Kidney (tissue), 13 donors: ENCODE measurements at regions not wholly inside any gene's neighbourhood (a gene's known extent, or its start where the extent isn't known, plus 50 kb on each side); places are given as distances from the start of the nearest gene placed in this dataset.

Experiments used
- DNase-seq, 5 donors: peaks; one replicate each; pipeline ENCODE4 v3.0.0-alpha.2; 2013 to 2020
- FAIRE-seq: peaks from 2 replicates; lab custom pipeline; 2012; peaks lifted over from hg19 to GRCh38; lab: Jason Lieb, UNC
- H3K27ac ChIP-seq, 2 donors: one replicate each; pipeline ENCODE4 v1.7.0; 2013; ENCODE audit warnings: low read depth in 2 of 2, low read length in 2 of 2, inconsistent platforms in 1 of 2
- H3K27me3 ChIP-seq: one replicate; pipeline ENCODE4 v1.7.1; 2013; ENCODE audit warnings: low read length, inconsistent platforms; ENCODE audit not compliant: control insufficient read depth, insufficient read depth
- H3K36me3 ChIP-seq, 3 donors: one replicate each; pipeline versions ENCODE4 v1.7.0 to v1.7.1; 2013; ENCODE audit warnings: low read length in 3 of 3, control low read depth in 1 of 3, inconsistent platforms in 1 of 3; ENCODE audit not compliant: insufficient read depth in 3 of 3, control insufficient read depth in 2 of 3
- H3K4me1 ChIP-seq, 3 donors: one replicate each; pipeline versions ENCODE4 v1.7.0 to v1.7.1; 2013; ENCODE audit warnings: low read length in 3 of 3, inconsistent platforms in 1 of 3, low read depth in 1 of 3; ENCODE audit not compliant: control insufficient read depth in 2 of 3, insufficient read depth in 2 of 3
- H3K4me3 ChIP-seq, 3 donors: one replicate each; pipeline versions ENCODE4 v1.7.0 to v1.8.1; 2013; ENCODE audit warnings: low read length in 3 of 3, control low read depth in 1 of 3, inconsistent platforms in 1 of 3
- H3K9ac ChIP-seq, 3 donors: one replicate each; pipeline versions ENCODE4 v1.7.0 to v1.7.1; 2013; ENCODE audit warnings: low read length in 3 of 3, control low read depth in 1 of 3, inconsistent platforms in 1 of 3
- H3K9me3 ChIP-seq, 3 donors: one replicate each; pipeline versions ENCODE4 v1.7.0 to v1.7.1; 2013; ENCODE audit warnings: low read length in 3 of 3, control low read depth in 1 of 3, inconsistent platforms in 1 of 3; ENCODE audit not compliant: control insufficient read depth in 2 of 3, insufficient read depth in 1 of 3
- CTCF ChIP-seq: IDR thresholded peaks from 3 replicates; pipeline ENCODE4 v1.5.1; 2012; ENCODE audit warnings: mild to moderate bottlenecking, moderate library complexity, borderline replicate concordance; ENCODE audit not compliant: insufficient read depth; ENCODE audit errors: extremely low read depth
- intact Hi-C: fragments of 100-400 bp; cut with DNase I; formaldehyde crosslinking; loops from one replicate; pipeline ENCODE4 v1.11.1; 2022
- donor health status: control.
- donor health status: control.
- donor health status: control.
- donor health status: control.
- donor health status: control.
- donor health status: DM: yes; HTN: yes; CAD: no.
- donor health status: Normal renal cell carcinoma (clear cell type).

- intact Hi-C loops, result no loop called here
- DNase-seq (no peak), FAIRE-seq (no peak)
- H3K36me3 ChIP-seq, result no peaks in the 10 kb centered on the region
- no peak overlapping the region for H3K9ac ChIP-seq
- TF ChIP-seq CTCF, result no peak
- no peak overlapping the region for H3K27ac ChIP-seq
- H3K27me3 ChIP-seq, result no peaks in the 10 kb centered on the region
- no peak overlapping the region for H3K4me3 ChIP-seq
- no peaks in the 10 kb centered on the region for H3K4me1 ChIP-seq
- no peaks in the 10 kb centered on the region for H3K9me3 ChIP-seq
These were observed 1713.1 kb upstream of the PCDH20 start for GRCh38 chr13:63128716-63129115.

DNA sequence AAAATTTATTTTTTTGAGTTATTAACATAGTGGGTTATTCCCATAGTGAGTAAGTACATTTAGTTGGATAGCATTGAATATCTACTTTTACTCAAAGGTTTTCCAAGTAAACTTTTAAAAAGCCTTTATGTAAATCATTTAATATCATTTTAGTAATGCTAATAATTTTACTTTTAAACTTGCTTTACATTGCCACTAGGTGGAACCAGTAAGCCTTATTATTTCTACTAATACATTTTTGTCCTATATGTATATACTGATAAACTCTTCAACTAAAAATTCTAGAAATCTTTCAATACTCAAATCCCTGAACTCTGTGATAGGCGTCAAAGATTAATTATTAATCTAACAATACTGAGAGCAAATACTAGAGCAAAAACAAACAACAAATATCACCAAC is 1709.2 kb upstream of the PCDH20 start:
- DNase-seq (peak in 2 of 5 donors; percentile 14 to 27), FAIRE-seq (peak; percentile 68)
- Histone ChIP-seq H3K36me3 (no peaks in the 10 kb centered on the region), H3K4me1 (no peaks in the 10 kb centered on the region), H3K4me3 (no peak overlapping the region), H3K27me3 (no peaks in the 10 kb centered on the region), H3K9me3 (no peaks in the 10 kb centered on the region), H3K27ac (no peak overlapping the region), H3K9ac (no peak overlapping the region)
- TF ChIP-seq CTCF, result no peak
- intact Hi-C loops, result no loop called here

GRCh38 chr13:63120883-63121282 is 1705.2 kb upstream of the PCDH20 start:
- Histone ChIP-seq H3K9me3 (no peaks in the 10 kb centered on the region), H3K4me1 (no peaks in the 10 kb centered on the region), H3K36me3 (no peaks in the 10 kb centered on the region), H3K4me3 (no peak overlapping the region), H3K9ac (no peak overlapping the region), H3K27ac (no peak overlapping the region), H3K27me3 (no peaks in the 10 kb centered on the region)
- DNase-seq, result no peak
- intact Hi-C loops, result no loop called here
- TF ChIP-seq CTCF, result no peak
- FAIRE-seq, result no peak

DNA sequence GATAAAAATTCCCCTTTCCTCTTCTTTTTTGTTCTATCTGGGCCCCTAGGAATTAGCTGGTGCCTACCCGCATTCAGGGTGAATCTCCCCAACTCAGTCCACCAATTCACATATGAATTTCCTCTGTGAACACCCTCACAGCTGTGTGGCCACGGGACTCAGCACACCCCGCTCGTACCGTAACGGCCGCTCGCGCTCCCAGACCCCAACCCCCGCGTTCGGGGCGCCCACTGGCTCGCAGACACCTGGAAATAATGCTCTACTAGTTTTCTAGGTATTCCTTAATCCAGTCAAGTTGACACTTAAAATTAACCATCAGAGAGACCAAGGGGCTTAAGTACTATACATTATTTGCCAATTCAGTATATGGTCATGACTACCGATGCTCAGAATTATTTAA is 1702.1 kb upstream of the PCDH20 start:
- Histone ChIP-seq H3K4me3 (no peak overlapping the region), H3K9ac (no peak overlapping the region), H3K4me1 (no peaks in the 10 kb centered on the region), H3K27ac (no peak overlapping the region), H3K27me3 (no peaks in the 10 kb centered on the region), H3K9me3 (no peaks in the 10 kb centered on the region), H3K36me3 (no peaks in the 10 kb centered on the region)
- DNase-seq (no peak), FAIRE-seq (no peak)
- no peak for TF ChIP-seq CTCF
- intact Hi-C loops, result no loop called here
